ENCODE measurements at regions not wholly inside any gene's neighbourhood (a gene's known extent, or its start where the extent isn't known, plus 50 kb on each side); places are given as distances from the start of the nearest gene placed in this dataset.
A peak's percentile ranks its signal among the peaks of the same experiment; 100 is the strongest.

DNA sequence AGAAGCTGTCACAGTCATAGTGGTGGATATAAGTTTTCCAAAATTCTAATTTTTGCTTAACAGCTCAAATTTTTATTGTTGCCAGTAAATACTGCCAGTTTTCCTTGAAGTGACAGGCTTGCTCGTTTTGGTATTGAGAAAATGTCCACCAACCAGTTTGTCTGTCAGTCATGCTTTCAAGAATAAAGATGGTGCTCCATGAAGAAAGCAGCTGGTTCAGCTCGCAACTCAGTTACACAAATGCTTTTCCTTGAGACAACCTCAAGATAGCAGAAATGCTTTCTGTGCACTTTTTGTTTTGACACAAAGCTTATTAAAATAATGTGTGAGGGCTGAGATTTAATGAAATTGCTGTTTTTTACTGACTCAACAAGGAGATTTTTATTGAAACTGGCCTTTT, 135.7 kb downstream of the LRRC70 start:
- Mint-ChIP-seq H3K36me3 (no peaks in the 10 kb centered on the region), H3K4me3 (peak overlapping the region; percentile 33), H3K4me1 (ENCODE audit: unreplicated experiment) (peaks cover 24% of the 10 kb centered on the region), H3K9me3 (peaks cover 8% of the 10 kb centered on the region), H3K27ac (no peak overlapping the region), H3K27me3 (no peaks in the 10 kb centered on the region)
- TF ChIP-seq, protein P1, sequence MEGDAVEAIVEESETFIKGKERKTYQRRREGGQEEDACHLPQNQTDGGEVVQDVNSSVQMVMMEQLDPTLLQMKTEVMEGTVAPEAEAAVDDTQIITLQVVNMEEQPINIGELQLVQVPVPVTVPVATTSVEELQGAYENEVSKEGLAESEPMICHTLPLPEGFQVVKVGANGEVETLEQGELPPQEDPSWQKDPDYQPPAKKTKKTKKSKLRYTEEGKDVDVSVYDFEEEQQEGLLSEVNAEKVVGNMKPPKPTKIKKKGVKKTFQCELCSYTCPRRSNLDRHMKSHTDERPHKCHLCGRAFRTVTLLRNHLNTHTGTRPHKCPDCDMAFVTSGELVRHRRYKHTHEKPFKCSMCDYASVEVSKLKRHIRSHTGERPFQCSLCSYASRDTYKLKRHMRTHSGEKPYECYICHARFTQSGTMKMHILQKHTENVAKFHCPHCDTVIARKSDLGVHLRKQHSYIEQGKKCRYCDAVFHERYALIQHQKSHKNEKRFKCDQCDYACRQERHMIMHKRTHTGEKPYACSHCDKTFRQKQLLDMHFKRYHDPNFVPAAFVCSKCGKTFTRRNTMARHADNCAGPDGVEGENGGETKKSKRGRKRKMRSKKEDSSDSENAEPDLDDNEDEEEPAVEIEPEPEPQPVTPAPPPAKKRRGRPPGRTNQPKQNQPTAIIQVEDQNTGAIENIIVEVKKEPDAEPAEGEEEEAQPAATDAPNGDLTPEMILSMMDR (conservative IDR thresholded peaks at IDR 0.05), result no peak
- no peak for DNase-seq (ENCODE audit: extremely low spot score, unreplicated experiment)

- no peak overlapping the region for H3K4me3 Mint-ChIP-seq
- TF ChIP-seq, protein P1 (conservative IDR thresholded peaks at IDR 0.05), result no peak
- H3K4me1 Mint-ChIP-seq (ENCODE audit: unreplicated experiment), result no peaks in the 10 kb centered on the region
- H3K27me3 Mint-ChIP-seq, result no peaks in the 10 kb centered on the region
- H3K36me3 Mint-ChIP-seq, result no peaks in the 10 kb centered on the region
- no peak for DNase-seq (ENCODE audit: extremely low spot score, unreplicated experiment)
- H3K27ac Mint-ChIP-seq, result no peak overlapping the region
- peaks cover 1% of the 10 kb centered on the region for H3K9me3 Mint-ChIP-seq
These were observed 130.1 kb downstream of the LRRC70 start for GRCh38 chr5:62708481-62709325.

DNA sequence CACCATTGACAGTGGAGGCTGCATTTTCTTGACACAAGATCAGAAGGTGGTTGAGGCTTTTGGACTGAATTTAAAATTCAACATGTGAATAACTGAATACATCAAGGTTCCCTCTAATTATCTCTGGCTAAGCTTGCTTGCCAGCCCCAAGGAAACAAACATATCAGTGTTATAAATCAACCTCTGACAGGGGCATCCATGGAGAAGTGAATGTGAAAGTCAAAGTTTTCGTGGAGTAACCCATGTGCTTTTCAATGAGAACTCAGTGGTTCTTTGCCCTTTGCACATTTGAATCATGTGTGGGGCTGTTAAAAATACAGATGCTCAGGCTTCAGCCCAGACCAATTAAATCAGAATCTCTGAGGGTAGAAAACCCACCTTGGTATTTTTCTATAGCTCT, 128.9 kb downstream of the LRRC70 start:
- H3K4me3 Mint-ChIP-seq, result no peak overlapping the region

DNA sequence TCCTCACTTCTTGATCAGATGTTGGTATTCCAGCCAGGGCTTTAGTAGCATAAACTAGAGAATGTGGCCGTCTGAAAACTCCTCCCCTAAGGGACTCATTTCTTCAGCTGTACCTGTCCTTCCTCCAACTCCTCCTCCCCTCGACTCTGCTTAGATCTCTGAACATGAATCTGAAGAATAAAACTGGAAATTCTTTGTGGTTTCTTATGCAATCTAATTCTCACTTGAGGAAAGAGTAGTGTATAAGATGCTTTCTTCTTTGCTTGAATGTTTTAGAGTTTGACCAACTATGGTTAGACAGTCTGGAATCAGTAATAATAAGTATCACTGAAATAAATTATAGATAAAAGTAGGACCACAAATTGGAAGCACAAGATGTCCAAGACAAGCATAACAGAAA, 128.5 kb downstream of the LRRC70 start:
- peaks cover 4% of the 10 kb centered on the region for H3K9me3 Mint-ChIP-seq
- H3K4me3 Mint-ChIP-seq, result no peak overlapping the region
- no peaks in the 10 kb centered on the region for H3K4me1 Mint-ChIP-seq (ENCODE audit: unreplicated experiment)
- no peaks in the 10 kb centered on the region for H3K27me3 Mint-ChIP-seq
- no peak overlapping the region for H3K27ac Mint-ChIP-seq
- H3K36me3 Mint-ChIP-seq, result no peaks in the 10 kb centered on the region
- TF ChIP-seq, protein P1 (conservative IDR thresholded peaks at IDR 0.05), result no peak
- DNase-seq (ENCODE audit: extremely low spot score, unreplicated experiment), result no peak

More for the DNA sequence above, 128.9 kb downstream of the LRRC70 start:
- DNase-seq (ENCODE audit: extremely low spot score, unreplicated experiment), result no peak
- TF ChIP-seq, protein P1 (conservative IDR thresholded peaks at IDR 0.05), result no peak
- no peaks in the 10 kb centered on the region for H3K36me3 Mint-ChIP-seq
- H3K27ac Mint-ChIP-seq, result no peak overlapping the region
- H3K4me1 Mint-ChIP-seq (ENCODE audit: unreplicated experiment), result no peaks in the 10 kb centered on the region
- no peaks in the 10 kb centered on the region for H3K27me3 Mint-ChIP-seq
- no peaks in the 10 kb centered on the region for H3K9me3 Mint-ChIP-seq

DNA sequence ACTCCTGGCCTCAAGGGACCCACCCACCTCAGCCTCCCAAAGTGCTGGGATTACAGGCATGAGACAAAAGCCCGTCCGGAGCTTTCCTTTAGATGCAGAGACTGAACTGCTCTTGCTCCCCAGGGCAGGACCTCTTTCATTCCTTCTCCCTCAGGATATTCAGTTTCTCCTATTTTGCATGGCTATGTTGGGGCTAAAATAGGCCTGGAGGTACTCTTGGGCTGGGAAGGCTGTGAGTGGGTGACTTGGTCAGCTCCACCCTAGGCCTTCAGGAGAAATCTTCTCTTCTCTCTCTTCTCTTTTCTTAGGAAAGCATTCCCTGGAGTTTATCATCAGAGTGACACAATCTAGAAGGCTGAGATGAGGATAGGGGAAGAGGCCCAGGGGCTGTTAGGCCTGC, 126.4 kb downstream of the LRRC70 start:
- Mint-ChIP-seq H3K27ac (no peak overlapping the region), H3K4me3 (no peak overlapping the region), H3K36me3 (no peaks in the 10 kb centered on the region), H3K27me3 (no peaks in the 10 kb centered on the region), H3K9me3 (peaks cover 4% of the 10 kb centered on the region), H3K4me1 (ENCODE audit: unreplicated experiment) (no peaks in the 10 kb centered on the region)
- DNase-seq (ENCODE audit: extremely low spot score, unreplicated experiment), result no peak
- TF ChIP-seq, protein P1 (conservative IDR thresholded peaks at IDR 0.05), result no peak

Measured in type B pancreatic cell (in vitro differentiated cells).